K562 (cell line): ENCODE measurements at regions not wholly inside any gene's neighbourhood (a gene's known extent, or its start where the extent isn't known, plus 50 kb on each side); places are given as distances from the start of the nearest gene placed in this dataset.
A peak's percentile ranks its signal among the peaks of the same experiment; 100 is the strongest.

Experiments used
- ATAC-seq: fragments of 200-7000 bp; cut with Tn5 transposase; 3 replicates; pipeline ENCODE4 v1.9.1; 2020; ENCODE audit warnings: moderate library complexity
- BruUV-seq: library from RNA; stranded (reverse); fragments of 400-500 nt; replicated peaks from 2 replicates; lab custom pipeline; 2021; lab: Mats Ljungman, UMichigan
- CTCF ChIA-PET: fragments of 300-600 bp; formaldehyde crosslinking; extraction: SDS; loops from one replicate; lab custom pipeline; 2021; ENCODE audit warnings: low intra/inter-chr PET ratio; lab: Yijun Ruan, JAX
- POLR2A ChIA-PET: fragments of 300-600, 350-650 bp; sonication (Branson Sonifier 250); formaldehyde crosslinking; extraction: SDS; loops from one replicate; lab custom pipeline; 2021; ENCODE audit warnings: antibody characterized with exemption, inconsistent platforms; lab: Yijun Ruan, JAX
- DNase-seq, 4 experiments: peaks; one replicate each; pipeline versions ENCODE4 v3.0.0 to v3.0.0-alpha.2; 2011 to 2018; ENCODE audit warnings: low spot score in 3 of 4, mixed read lengths in 3 of 4; ENCODE audit errors: extremely low read depth in 1 of 4
- FAIRE-seq: peaks from 2 replicates; lab custom pipeline; 2011; peaks lifted over from hg19 to GRCh38; lab: Jason Lieb, UNC
- H2AFZ ChIP-seq: 2 replicates; pipeline ENCODE4 v1.6.0; 2011; ENCODE audit warnings: low read depth, low read length, control low read depth, inconsistent platforms
- H3K27ac ChIP-seq: fragments of 200-600 bp; 3 replicates; pipeline ENCODE4 v1.8.0; 2011; ENCODE audit warnings: low read depth, mild to moderate bottlenecking, control low read depth, inconsistent platforms, low read length, moderate library complexity, mixed read lengths; ENCODE audit errors: extremely low read depth
- H3K27me3 ChIP-seq, 2 experiments: fragments of 300-600 bp in 1 of 2; 2 replicates in 1 of 2; 3 replicates in 1 of 2; pipeline versions ENCODE4 v1.6.0 to v1.8.0; 2011; ENCODE audit warnings: inconsistent platforms in 2 of 2, low read length in 2 of 2, mild to moderate bottlenecking in 1 of 2, mixed read lengths in 1 of 2, moderate library complexity in 1 of 2; ENCODE audit not compliant: control insufficient read depth in 2 of 2, insufficient read depth in 2 of 2
- H3K36me3 ChIP-seq: fragments of 300-600 bp; 3 replicates; pipeline ENCODE4 v1.8.0; 2011; ENCODE audit warnings: mild to moderate bottlenecking, low read length, inconsistent platforms; ENCODE audit not compliant: control insufficient read depth, insufficient read depth
- H3K4me1 ChIP-seq, 2 experiments: fragments of 200-600 bp in 1 of 2; replicated peaks in 1 of 2; 2 replicates in 1 of 2; 3 replicates in 1 of 2; pipeline versions ENCODE4 v1.5.1 to v1.8.0; 2011; ENCODE audit warnings: inconsistent platforms in 2 of 2, low read length in 2 of 2, mild to moderate bottlenecking in 1 of 2, mixed read lengths in 1 of 2, moderate library complexity in 1 of 2; ENCODE audit not compliant: control insufficient read depth in 2 of 2, insufficient read depth in 2 of 2
- H3K4me2 ChIP-seq: 2 replicates; pipeline ENCODE4 v1.6.1; 2011; ENCODE audit warnings: low read length, control low read depth, inconsistent platforms, mixed read lengths; ENCODE audit not compliant: insufficient read depth
- H3K4me3 ChIP-seq: fragments of 200-600 bp; sonication (generic), shearing (Covaris generic); 2 replicates; pipeline ENCODE4 v1.5.1; 2016; ENCODE audit warnings: control low read depth, inconsistent platforms
- H3K79me2 ChIP-seq: fragments of 200-600 bp; 3 replicates; pipeline ENCODE4 v1.8.0; 2011; ENCODE audit warnings: low read length, inconsistent platforms; ENCODE audit not compliant: control insufficient read depth, insufficient read depth
- H3K9ac ChIP-seq, 2 experiments: 2 replicates each; pipeline versions ENCODE4 v1.6.0 to v1.6.1; 2011; ENCODE audit warnings: low read depth in 2 of 2, low read length in 2 of 2, control low read depth in 1 of 2, inconsistent platforms in 1 of 2, mild to moderate bottlenecking in 1 of 2, mixed read lengths in 1 of 2; ENCODE audit not compliant: insufficient read depth in 1 of 2
- H3K9me1 ChIP-seq: one replicate; pipeline ENCODE4 v1.6.0; 2011; ENCODE audit warnings: inconsistent platforms, mild to moderate bottlenecking, low read length, moderate library complexity; ENCODE audit not compliant: control insufficient read depth, insufficient read depth
- H3K9me3 ChIP-seq: replicated peaks from 2 replicates; pipeline ENCODE4 v1.5.1; 2011; ENCODE audit warnings: low read depth, low read length, inconsistent platforms; ENCODE audit not compliant: control insufficient read depth, insufficient read depth
- H4K20me1 ChIP-seq: replicated peaks from 2 replicates; pipeline ENCODE4 v1.6.1; 2011; ENCODE audit warnings: low read length, inconsistent platforms, mixed read lengths; ENCODE audit not compliant: control insufficient read depth, insufficient read depth
- HIVEP1 ChIP-seq: fragments of 250-450 bp; sonication (Bioruptor Pico); IDR thresholded peaks from 2 replicates; pipeline ENCODE4 v1.4.0; 2020; ENCODE audit warnings: mild to moderate bottlenecking
- NRF1 ChIP-seq, 2 experiments: fragments of 450-650 bp; IDR thresholded peaks in 1 of 2; conservative IDR thresholded peaks in 1 of 2; 2 replicates each; pipeline ENCODE4 v1.6.1; 2014; ENCODE audit warnings: mild to moderate bottlenecking in 2 of 2
- in situ Hi-C: fragments of 300-500 bp; cut with MboI; formaldehyde crosslinking; loops from 4 replicates; pipeline ENCODE4 v1.15.0; 2018; ENCODE audit warnings: inconsistent platforms, mixed read lengths
- intact Hi-C: fragments of 100-400 bp; cut with micrococcal nuclease; formaldehyde crosslinking; loops from 2 replicates; pipeline ENCODE4 v1.14.2; 2022
- TF ChIP-seq, protein P1 (sequence below): sonication (generic); formaldehyde crosslinking; IDR thresholded peaks from 2 replicates; pipeline ENCODE4 v1.8.1; 2023; ENCODE audit warnings: mild to moderate bottlenecking, missing genetic modification reagents
- TF ChIP-seq, protein P2 (sequence below), 3 experiments: IDR thresholded peaks in 2 of 3; conservative IDR thresholded peaks in 1 of 3; 2 replicates each; pipeline ENCODE4 v1.5.1; 2011 to 2012; ENCODE audit warnings: low read length in 3 of 3, mild to moderate bottlenecking in 3 of 3, control low read depth in 2 of 3, improper control_type of control experiment in 1 of 3, inconsistent platforms in 1 of 3, low read depth in 1 of 3, mixed read lengths in 1 of 3, moderate library complexity in 1 of 3; ENCODE audit not compliant: insufficient read depth in 2 of 3
- TF ChIP-seq, protein P3 (sequence below), 2 experiments: fragments of 450-650 bp; formaldehyde crosslinking in 1 of 2; IDR thresholded peaks; 2 replicates each; pipeline versions ENCODE4 v1.4.0 to v1.6.1; 2014 to 2020; ENCODE audit warnings: mild to moderate bottlenecking in 2 of 2, borderline replicate concordance in 1 of 2, low read depth in 1 of 2

DNA sequence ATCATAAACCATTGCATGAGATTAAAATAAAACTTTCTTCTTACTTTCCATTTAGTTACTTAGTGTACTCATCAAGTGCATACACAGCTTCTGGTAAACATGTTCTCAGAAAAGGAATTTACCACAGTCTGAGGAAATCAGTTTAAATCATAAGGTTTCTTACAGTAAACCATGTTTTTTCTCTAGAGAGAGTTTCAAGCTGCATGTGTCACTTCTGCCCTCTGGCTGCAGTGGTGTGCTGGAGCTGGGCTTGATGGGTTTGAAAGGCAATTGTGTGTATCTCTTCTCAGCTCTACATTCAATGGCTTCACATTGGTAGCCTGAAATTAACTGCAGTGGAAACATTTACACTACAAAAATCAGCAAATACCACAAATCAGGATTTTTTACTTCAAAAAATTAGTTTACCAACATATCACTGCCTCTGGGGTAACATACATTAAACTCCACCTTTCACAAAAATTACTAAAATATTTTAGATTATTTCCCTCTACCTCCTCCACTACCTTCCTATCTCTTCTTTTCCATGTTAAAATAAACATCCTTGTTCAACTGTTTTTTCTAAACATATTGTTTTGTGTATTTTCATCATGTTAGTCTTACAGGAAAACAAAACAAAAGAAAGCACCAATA is 414.3 kb downstream of the ANXA1 start:
- FAIRE-seq (no peak), ATAC-seq (no peak), DNase-seq (peak in 1 of 4 experiments; percentile 30)
- no peaks in the 10 kb centered on the region for H4K20me1 ChIP-seq
- no peaks in the 10 kb centered on the region for H3K36me3 ChIP-seq
- in situ Hi-C loops (no loop called here), intact Hi-C loops (loop anchor here (1.0 to 5.0 kb wide), 2 partner anchors 297 to 364 kb away; no protein-coding TSS in a partner anchor)
- no peak overlapping the region for H3K27ac ChIP-seq
- no peak overlapping the region for H2AFZ ChIP-seq
- ChIA-PET POLR2A (no interaction called here), CTCF (interaction anchor here (0.7 to 1.9 kb wide), 2 partner anchors 296 to 366 kb away, joined by 3 to 11 read pairs; no protein-coding TSS in a partner anchor)
- H3K4me3 ChIP-seq, result no peak overlapping the region
- H3K27me3 ChIP-seq, result no peaks in the 10 kb centered on the region
- no peaks in the 10 kb centered on the region for H3K9me3 ChIP-seq
- no TSS peak for BruUV-seq
- no peaks in the 10 kb centered on the region for H3K79me2 ChIP-seq
- no peak overlapping the region for H3K9ac ChIP-seq
- no peaks in the 10 kb centered on the region for H3K4me1 ChIP-seq
- no peak overlapping the region for H3K4me2 ChIP-seq
- no peaks in the 10 kb centered on the region for H3K9me1 ChIP-seq
- no peak for TF ChIP-seq NRF1 (conservative IDR thresholded peaks at IDR 0.05 in 1 of 2, IDR thresholded peaks at IDR 0.05 in 1 of 2)
- TF ChIP-seq, protein P1, sequence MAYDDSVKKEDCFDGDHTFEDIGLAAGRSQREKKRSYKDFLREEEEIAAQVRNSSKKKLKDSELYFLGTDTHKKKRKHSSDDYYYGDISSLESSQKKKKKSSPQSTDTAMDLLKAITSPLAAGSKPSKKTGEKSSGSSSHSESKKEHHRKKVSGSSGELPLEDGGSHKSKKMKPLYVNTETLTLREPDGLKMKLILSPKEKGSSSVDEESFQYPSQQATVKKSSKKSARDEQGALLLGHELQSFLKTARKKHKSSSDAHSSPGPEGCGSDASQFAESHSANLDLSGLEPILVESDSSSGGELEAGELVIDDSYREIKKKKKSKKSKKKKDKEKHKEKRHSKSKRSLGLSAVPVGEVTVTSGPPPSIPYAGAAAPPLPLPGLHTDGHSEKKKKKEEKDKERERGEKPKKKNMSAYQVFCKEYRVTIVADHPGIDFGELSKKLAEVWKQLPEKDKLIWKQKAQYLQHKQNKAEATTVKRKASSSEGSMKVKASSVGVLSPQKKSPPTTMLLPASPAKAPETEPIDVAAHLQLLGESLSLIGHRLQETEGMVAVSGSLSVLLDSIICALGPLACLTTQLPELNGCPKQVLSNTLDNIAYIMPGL (CRISPR knock-in tag), result no peak
- TF ChIP-seq HIVEP1, result no peak
- TF ChIP-seq, protein P2, sequence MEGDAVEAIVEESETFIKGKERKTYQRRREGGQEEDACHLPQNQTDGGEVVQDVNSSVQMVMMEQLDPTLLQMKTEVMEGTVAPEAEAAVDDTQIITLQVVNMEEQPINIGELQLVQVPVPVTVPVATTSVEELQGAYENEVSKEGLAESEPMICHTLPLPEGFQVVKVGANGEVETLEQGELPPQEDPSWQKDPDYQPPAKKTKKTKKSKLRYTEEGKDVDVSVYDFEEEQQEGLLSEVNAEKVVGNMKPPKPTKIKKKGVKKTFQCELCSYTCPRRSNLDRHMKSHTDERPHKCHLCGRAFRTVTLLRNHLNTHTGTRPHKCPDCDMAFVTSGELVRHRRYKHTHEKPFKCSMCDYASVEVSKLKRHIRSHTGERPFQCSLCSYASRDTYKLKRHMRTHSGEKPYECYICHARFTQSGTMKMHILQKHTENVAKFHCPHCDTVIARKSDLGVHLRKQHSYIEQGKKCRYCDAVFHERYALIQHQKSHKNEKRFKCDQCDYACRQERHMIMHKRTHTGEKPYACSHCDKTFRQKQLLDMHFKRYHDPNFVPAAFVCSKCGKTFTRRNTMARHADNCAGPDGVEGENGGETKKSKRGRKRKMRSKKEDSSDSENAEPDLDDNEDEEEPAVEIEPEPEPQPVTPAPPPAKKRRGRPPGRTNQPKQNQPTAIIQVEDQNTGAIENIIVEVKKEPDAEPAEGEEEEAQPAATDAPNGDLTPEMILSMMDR (IDR thresholded peaks at IDR 0.05 in 2 of 3, conservative IDR thresholded peaks at IDR 0.05 in 1 of 3; ENCODE audit: insufficient read depth in 2 of 3, low read depth in 1 of 3, low read length in 3 of 3), result peak; percentile 35 to 59 (median 43); a peak in 4 of 6 replicates
- TF ChIP-seq, protein P3, sequence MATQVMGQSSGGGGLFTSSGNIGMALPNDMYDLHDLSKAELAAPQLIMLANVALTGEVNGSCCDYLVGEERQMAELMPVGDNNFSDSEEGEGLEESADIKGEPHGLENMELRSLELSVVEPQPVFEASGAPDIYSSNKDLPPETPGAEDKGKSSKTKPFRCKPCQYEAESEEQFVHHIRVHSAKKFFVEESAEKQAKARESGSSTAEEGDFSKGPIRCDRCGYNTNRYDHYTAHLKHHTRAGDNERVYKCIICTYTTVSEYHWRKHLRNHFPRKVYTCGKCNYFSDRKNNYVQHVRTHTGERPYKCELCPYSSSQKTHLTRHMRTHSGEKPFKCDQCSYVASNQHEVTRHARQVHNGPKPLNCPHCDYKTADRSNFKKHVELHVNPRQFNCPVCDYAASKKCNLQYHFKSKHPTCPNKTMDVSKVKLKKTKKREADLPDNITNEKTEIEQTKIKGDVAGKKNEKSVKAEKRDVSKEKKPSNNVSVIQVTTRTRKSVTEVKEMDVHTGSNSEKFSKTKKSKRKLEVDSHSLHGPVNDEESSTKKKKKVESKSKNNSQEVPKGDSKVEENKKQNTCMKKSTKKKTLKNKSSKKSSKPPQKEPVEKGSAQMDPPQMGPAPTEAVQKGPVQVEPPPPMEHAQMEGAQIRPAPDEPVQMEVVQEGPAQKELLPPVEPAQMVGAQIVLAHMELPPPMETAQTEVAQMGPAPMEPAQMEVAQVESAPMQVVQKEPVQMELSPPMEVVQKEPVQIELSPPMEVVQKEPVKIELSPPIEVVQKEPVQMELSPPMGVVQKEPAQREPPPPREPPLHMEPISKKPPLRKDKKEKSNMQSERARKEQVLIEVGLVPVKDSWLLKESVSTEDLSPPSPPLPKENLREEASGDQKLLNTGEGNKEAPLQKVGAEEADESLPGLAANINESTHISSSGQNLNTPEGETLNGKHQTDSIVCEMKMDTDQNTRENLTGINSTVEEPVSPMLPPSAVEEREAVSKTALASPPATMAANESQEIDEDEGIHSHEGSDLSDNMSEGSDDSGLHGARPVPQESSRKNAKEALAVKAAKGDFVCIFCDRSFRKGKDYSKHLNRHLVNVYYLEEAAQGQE (IDR thresholded peaks at IDR 0.05; ENCODE audit: borderline replicate concordance), result peak; percentile 63
- TF ChIP-seq, protein P3 (CRISPR knock-in tag; IDR thresholded peaks at IDR 0.05; ENCODE audit: low read depth), result no peak
